ENCODE measurements at regions not wholly inside any gene's neighbourhood (a gene's known extent, or its start where the extent isn't known, plus 50 kb on each side); places are given as distances from the start of the nearest gene placed in this dataset.

DNA sequence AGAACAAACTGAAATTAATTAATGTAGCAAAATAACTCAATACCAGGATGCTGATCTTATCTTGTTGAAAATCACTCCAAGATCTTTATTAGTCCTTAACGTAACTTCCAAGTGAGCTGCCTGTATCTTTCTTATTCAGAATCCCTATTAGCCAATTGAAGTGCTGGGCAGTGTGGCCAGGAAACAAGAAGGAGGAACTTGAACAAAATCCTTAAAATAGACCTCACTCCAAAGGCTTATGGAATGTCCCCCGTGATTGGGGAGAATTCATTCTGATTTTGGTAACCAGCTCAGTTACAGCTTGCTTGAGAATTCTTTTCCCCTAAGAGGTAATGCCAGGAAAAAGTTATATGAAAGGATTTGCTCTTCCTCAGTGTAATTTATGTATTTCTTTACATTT, 171.0 kb downstream of the DEPDC1B start:
- Histone ChIP-seq H3K4me3 (no peak overlapping the region), H3K36me3 (ENCODE audit: control insufficient read depth in 4 of 4, insufficient read depth in 4 of 4, low read length in 4 of 4) (no peaks in the 10 kb centered on the region), H3K27me3 (ENCODE audit: control insufficient read depth in 3 of 3, insufficient read depth in 3 of 3, low read length in 2 of 3) (no peaks in the 10 kb centered on the region), H3K9ac (ENCODE audit: insufficient read depth in 1 of 2, low read length in 2 of 2) (no peak overlapping the region), H3K4me1 (ENCODE audit: control insufficient read depth in 5 of 5, insufficient read depth in 5 of 5, low read length in 5 of 5) (peaks cover 0 to 4% (median 0%) of the 10 kb centered on the region in 5 donors), H3K9me3 (ENCODE audit: control insufficient read depth in 4 of 4, insufficient read depth in 3 of 4, low read length in 3 of 4) (no peaks in the 10 kb centered on the region), H3K27ac (ENCODE audit: low read depth in 1 of 2, low read length in 1 of 2) (no peak overlapping the region)
- DNase-seq = no peak
- TF ChIP-seq, protein P1, sequence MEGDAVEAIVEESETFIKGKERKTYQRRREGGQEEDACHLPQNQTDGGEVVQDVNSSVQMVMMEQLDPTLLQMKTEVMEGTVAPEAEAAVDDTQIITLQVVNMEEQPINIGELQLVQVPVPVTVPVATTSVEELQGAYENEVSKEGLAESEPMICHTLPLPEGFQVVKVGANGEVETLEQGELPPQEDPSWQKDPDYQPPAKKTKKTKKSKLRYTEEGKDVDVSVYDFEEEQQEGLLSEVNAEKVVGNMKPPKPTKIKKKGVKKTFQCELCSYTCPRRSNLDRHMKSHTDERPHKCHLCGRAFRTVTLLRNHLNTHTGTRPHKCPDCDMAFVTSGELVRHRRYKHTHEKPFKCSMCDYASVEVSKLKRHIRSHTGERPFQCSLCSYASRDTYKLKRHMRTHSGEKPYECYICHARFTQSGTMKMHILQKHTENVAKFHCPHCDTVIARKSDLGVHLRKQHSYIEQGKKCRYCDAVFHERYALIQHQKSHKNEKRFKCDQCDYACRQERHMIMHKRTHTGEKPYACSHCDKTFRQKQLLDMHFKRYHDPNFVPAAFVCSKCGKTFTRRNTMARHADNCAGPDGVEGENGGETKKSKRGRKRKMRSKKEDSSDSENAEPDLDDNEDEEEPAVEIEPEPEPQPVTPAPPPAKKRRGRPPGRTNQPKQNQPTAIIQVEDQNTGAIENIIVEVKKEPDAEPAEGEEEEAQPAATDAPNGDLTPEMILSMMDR (IDR thresholded peaks at IDR 0.05; ENCODE audit: control extremely low read depth, extremely low read depth) = no peak
- 52 to 53% methylated on average over 2 of the region's 2 CpGs for WGBS, 2 donors
- no peak for ATAC-seq (ENCODE audit: insufficient read depth, low FRiP score)

DNA sequence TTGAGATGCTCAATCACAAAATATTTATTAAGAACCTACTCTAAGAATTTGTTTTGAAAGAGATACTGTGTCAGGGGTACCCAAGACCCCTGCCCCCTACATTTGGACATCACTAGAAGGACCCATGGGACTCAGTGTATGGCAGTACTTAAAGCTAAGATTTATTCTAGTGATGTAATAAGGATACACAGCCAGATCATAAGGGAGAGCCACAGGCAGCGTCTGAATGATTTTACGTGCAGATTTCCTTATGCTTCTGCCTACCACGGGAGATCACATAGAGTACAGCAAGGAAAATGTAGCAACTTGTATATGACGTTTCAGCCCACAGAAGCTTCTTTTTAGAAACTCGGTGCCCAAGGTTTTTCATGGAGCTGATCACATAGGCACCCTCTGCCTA, 172.9 kb downstream of the DEPDC1B start:
- no peak overlapping the region for H3K4me3 ChIP-seq
- H3K27ac ChIP-seq (ENCODE audit: low read depth in 1 of 2, low read length in 1 of 2) = no peak overlapping the region
- WGBS, 2 donors = 70 to 95% methylated on average over 5 of the region's 5 CpGs

DNA sequence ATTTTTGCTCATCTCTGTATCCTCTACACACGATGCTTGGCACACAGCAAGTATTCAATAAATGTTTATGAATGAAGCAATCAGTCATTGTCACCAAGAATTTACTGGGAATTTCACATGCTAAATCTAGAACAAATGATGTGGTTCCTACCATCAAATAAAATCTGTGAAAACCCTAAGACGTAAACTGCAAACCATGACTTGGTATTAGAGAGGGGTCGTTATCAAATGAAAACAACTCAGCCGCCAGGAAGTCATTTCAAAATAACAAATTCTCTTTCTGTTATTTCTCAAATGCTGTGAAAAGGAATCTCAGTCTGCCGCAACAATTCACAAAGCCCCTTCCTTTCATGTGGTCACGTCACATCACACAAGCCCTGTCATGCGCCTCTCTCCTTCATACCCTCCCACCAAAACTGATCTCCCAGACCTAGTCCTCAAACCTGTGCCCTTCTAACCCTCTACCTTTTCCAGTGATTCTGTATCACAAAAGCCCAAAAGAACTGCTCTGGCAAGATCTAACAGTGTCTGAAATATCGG, 173.6 kb downstream of the DEPDC1B start:
- no peaks in the 10 kb centered on the region for H3K9me3 ChIP-seq (ENCODE audit: control insufficient read depth in 4 of 4, insufficient read depth in 3 of 4, low read length in 3 of 4)
- whole genome bisulfite sequencing, 2 donors = 47 to 62% methylated on average over 8 of the region's 8 CpGs
- H3K4me1 ChIP-seq (ENCODE audit: control insufficient read depth in 5 of 5, insufficient read depth in 5 of 5, low read length in 5 of 5) = peaks cover 0 to 8% (median 0%) of the 10 kb centered on the region in 5 donors
- no peak for ATAC-seq (ENCODE audit: insufficient read depth, low FRiP score)
- no peak for DNase-seq
- no peaks in the 10 kb centered on the region for H3K36me3 ChIP-seq (ENCODE audit: control insufficient read depth in 4 of 4, insufficient read depth in 4 of 4, low read length in 4 of 4)
- no peak overlapping the region for H3K9ac ChIP-seq (ENCODE audit: insufficient read depth in 1 of 2, low read length in 2 of 2)
- H3K27me3 ChIP-seq (ENCODE audit: control insufficient read depth in 3 of 3, insufficient read depth in 3 of 3, low read length in 2 of 3) = no peaks in the 10 kb centered on the region
- no peak overlapping the region for H3K27ac ChIP-seq (ENCODE audit: low read depth in 1 of 2, low read length in 1 of 2)
- TF ChIP-seq, protein P1 (IDR thresholded peaks at IDR 0.05; ENCODE audit: control extremely low read depth, extremely low read depth) = no peak
- no peak overlapping the region for H3K4me3 ChIP-seq

More for the DNA sequence above, 172.9 kb downstream of the DEPDC1B start:
- ATAC-seq (ENCODE audit: insufficient read depth, low FRiP score) (no peak), DNase-seq (no peak)
- H3K9me3 ChIP-seq (ENCODE audit: control insufficient read depth in 4 of 4, insufficient read depth in 3 of 4, low read length in 3 of 4) = no peaks in the 10 kb centered on the region
- TF ChIP-seq, protein P1 (IDR thresholded peaks at IDR 0.05; ENCODE audit: control extremely low read depth, extremely low read depth) = no peak
- peaks cover 0 to 4% (median 0%) of the 10 kb centered on the region in 5 donors for H3K4me1 ChIP-seq (ENCODE audit: control insufficient read depth in 5 of 5, insufficient read depth in 5 of 5, low read length in 5 of 5)
- H3K27me3 ChIP-seq (ENCODE audit: control insufficient read depth in 3 of 3, insufficient read depth in 3 of 3, low read length in 2 of 3) = no peaks in the 10 kb centered on the region
- no peak overlapping the region for H3K9ac ChIP-seq (ENCODE audit: insufficient read depth in 1 of 2, low read length in 2 of 2)
- no peaks in the 10 kb centered on the region for H3K36me3 ChIP-seq (ENCODE audit: control insufficient read depth in 4 of 4, insufficient read depth in 4 of 4, low read length in 4 of 4)

Measured in lung (tissue), 11 donors.